Astrocyte of the spinal cord (primary cell): ENCODE measurements at regions not wholly inside any gene's neighbourhood (a gene's known extent, or its start where the extent isn't known, plus 50 kb on each side); places are given as distances from the start of the nearest gene placed in this dataset.

Experiments used
- DNase-seq: peaks from one replicate; pipeline ENCODE4 v3.0.0; 2011; ENCODE audit warnings: low read depth, low spot score
- H3K4me3 ChIP-seq: 2 replicates; pipeline ENCODE4 v1.5.1; 2011; ENCODE audit warnings: low read depth, mild to moderate bottlenecking, low read length, moderate library complexity
- in situ Hi-C: cut with HindIII; loops from 2 replicates; pipeline ENCODE4 v1.10.0; 2017; ENCODE audit warnings: low sequenced_read_pairs
- TF ChIP-seq, protein P1 (sequence below): IDR thresholded peaks from 2 replicates; pipeline ENCODE4 v1.5.1; 2012; ENCODE audit warnings: low read depth, mild to moderate bottlenecking, low read length, inconsistent platforms

DNA sequence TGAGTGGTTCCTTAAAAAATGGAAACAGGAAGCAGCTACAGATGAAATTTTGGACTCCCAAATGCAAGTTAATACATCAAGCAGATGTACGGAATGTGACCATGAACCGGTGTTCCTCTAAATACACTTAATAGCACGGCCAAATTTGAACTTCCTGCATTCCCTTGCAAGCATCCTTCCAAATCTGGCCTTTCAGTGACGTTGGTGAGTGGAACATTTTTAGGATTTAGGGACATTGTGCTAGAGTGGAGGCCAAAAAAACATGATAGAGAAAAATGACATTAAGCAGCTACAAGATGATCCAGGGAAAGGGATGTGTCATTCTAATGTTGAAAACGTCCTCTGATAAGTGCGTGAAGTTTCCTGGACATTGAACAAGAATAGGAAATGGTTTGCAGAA lies 62.1 kb downstream of the CTAGE1 start:
- TF ChIP-seq, protein P1, sequence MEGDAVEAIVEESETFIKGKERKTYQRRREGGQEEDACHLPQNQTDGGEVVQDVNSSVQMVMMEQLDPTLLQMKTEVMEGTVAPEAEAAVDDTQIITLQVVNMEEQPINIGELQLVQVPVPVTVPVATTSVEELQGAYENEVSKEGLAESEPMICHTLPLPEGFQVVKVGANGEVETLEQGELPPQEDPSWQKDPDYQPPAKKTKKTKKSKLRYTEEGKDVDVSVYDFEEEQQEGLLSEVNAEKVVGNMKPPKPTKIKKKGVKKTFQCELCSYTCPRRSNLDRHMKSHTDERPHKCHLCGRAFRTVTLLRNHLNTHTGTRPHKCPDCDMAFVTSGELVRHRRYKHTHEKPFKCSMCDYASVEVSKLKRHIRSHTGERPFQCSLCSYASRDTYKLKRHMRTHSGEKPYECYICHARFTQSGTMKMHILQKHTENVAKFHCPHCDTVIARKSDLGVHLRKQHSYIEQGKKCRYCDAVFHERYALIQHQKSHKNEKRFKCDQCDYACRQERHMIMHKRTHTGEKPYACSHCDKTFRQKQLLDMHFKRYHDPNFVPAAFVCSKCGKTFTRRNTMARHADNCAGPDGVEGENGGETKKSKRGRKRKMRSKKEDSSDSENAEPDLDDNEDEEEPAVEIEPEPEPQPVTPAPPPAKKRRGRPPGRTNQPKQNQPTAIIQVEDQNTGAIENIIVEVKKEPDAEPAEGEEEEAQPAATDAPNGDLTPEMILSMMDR, result no peak
- in situ Hi-C loops, result no loop called here
- H3K4me3 ChIP-seq, result no peak overlapping the region
- DNase-seq, result no peak

DNA sequence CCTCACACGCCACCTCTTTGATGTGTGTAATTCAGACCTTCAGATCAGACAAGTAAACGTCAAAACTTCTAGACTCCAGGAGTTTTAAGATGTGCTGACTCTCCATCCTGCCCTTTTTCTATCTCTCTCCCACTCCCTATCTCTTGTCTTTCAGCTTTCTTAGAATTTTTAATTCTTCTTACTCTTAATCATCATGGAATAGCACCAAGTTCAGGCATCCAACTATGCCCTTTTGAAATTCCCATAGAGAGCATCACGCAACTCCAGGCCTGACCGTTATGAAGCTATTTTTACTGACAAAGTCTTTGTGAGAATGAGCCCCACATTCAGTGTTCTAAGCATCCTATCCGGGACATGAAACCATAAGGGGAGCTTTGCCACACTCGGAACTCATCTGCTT lies 62.6 kb downstream of the CTAGE1 start:
- H3K4me3 ChIP-seq, result no peak overlapping the region
- no peak for DNase-seq
- TF ChIP-seq, protein P1, result no peak
- in situ Hi-C loops, result no loop called here

GRCh38 chr18:22349966-22350365 lies 67.7 kb downstream of the CTAGE1 start:
- in situ Hi-C loops, result no loop called here
- DNase-seq, result no peak
- TF ChIP-seq, protein P1, result no peak
- H3K4me3 ChIP-seq, result no peak overlapping the region

GRCh38 chr18:22349317-22349898 lies 68.3 kb downstream of the CTAGE1 start:
- H3K4me3 ChIP-seq, result peak overlapping the region; percentile 39
- in situ Hi-C loops, result no loop called here
- no peak for DNase-seq
- TF ChIP-seq, protein P1, result no peak

- DNase-seq, result peak; percentile 62
- in situ Hi-C loops, result no loop called here
- TF ChIP-seq, protein P1, result no peak
- peak overlapping the region; percentile 39 for H3K4me3 ChIP-seq
Measured at GRCh38 chr18:22348521-22349316, 69.0 kb downstream of the CTAGE1 start.

GRCh38 chr18:22347606-22348511 lies 69.9 kb downstream of the CTAGE1 start:
- in situ Hi-C loops, result no loop called here
- TF ChIP-seq, protein P1, result no peak
- peak overlapping the region; percentile 39 for H3K4me3 ChIP-seq
- DNase-seq, result peak; percentile 29
